HL-60 (cell line): ENCODE measurements at regions not wholly inside any gene's neighbourhood (a gene's known extent, or its start where the extent isn't known, plus 50 kb on each side); places are given as distances from the start of the nearest gene placed in this dataset.

Experiments
- GABPA ChIP-seq: IDR thresholded peaks from 2 replicates; pipeline ENCODE4 v1.6.1; 2012; ENCODE audit warnings: low read depth
- POLR2AphosphoS5 ChIP-seq: IDR thresholded peaks from 2 replicates; pipeline ENCODE4 v1.6.1; 2012; ENCODE audit warnings: low read depth
- TF ChIP-seq, protein P1 (sequence below): IDR thresholded peaks from one replicate; pipeline ENCODE4 v1.5.1; 2011; ENCODE audit warnings: low read length, control low read depth, inconsistent platforms; ENCODE audit not compliant: insufficient read depth

DNA sequence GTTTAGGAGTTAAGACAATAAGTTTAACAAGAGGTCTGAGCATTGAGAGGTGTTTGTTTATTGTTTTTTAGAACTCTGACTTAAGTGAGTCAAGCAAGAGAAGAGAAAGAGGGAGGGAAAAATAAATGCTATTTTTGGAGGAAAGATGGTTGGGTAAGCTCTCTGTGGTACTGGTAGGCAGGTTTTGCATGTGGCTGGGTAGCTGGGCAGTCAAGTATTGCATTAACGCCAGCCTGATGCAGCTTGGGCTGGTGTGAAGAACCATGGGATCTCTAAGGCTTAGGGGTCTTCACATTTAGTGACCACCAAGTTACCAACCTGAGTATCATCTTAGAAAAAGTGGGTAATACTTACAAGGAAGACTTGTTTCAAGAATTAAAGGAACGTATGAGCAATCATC is 534.5 kb upstream of the SEMA6D start:
- TF ChIP-seq GABPA (no peak), POLR2AphosphoS5 (no peak)
- TF ChIP-seq, protein P1, sequence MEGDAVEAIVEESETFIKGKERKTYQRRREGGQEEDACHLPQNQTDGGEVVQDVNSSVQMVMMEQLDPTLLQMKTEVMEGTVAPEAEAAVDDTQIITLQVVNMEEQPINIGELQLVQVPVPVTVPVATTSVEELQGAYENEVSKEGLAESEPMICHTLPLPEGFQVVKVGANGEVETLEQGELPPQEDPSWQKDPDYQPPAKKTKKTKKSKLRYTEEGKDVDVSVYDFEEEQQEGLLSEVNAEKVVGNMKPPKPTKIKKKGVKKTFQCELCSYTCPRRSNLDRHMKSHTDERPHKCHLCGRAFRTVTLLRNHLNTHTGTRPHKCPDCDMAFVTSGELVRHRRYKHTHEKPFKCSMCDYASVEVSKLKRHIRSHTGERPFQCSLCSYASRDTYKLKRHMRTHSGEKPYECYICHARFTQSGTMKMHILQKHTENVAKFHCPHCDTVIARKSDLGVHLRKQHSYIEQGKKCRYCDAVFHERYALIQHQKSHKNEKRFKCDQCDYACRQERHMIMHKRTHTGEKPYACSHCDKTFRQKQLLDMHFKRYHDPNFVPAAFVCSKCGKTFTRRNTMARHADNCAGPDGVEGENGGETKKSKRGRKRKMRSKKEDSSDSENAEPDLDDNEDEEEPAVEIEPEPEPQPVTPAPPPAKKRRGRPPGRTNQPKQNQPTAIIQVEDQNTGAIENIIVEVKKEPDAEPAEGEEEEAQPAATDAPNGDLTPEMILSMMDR = no peak
